ENCODE measurements at regions not wholly inside any gene's neighbourhood (a gene's known extent, or its start where the extent isn't known, plus 50 kb on each side); places are given as distances from the start of the nearest gene placed in this dataset.

DNA sequence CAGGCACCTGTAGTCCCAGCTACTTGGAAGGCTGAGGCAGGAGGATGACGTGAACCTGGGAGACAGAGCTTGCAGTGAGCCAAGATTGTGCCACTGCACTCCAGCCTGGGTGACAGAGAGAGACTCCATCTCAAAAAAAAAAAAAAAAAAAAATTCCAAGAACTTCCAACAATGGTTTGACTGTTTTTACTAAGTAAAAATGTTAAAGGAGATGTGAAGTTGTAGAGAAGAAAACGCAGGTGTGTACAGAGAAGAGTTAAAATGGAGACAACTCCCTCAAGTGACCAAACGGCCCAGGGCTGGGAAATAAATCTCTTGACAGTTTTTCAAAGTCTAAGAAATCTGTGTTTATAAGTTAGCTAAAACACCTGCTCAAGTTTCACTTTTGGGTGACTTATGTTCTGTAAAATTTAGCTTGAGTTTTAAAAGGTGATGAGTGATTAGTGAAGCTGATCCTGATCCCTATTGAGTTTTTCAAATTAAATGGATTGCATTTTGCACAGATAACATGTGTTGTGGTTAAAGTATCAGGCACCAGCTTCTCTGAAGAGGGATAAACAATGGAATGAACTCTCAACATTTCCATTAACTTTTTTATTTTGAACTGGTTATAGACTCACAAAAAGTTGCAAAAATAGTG lies 255.2 kb upstream of the CD180 start:
- Histone ChIP-seq H3K27me3 (ENCODE audit: control insufficient read depth in 5 of 5, insufficient read depth in 4 of 5, low read length in 5 of 5) (no peaks in the 10 kb centered on the region), H3K27ac (ENCODE audit: low read depth, low read length) (no peak overlapping the region), H3K9ac (ENCODE audit: low read length in 5 of 5) (no peak overlapping the region), H3K36me3 (ENCODE audit: control insufficient read depth in 5 of 5, insufficient read depth in 5 of 5, low read length in 5 of 5) (no peaks in the 10 kb centered on the region), H3K4me3 (ENCODE audit: low read depth in 1 of 5, low read length in 5 of 5) (no peak overlapping the region), H3K9me3 (ENCODE audit: control insufficient read depth in 5 of 5, low read length in 5 of 5) (peaks cover 0 to 4% (median 0%) of the 10 kb centered on the region in 5 donors), H3K4me1 (ENCODE audit: control insufficient read depth in 5 of 5, insufficient read depth in 5 of 5, low read length in 5 of 5) (no peaks in the 10 kb centered on the region)

GRCh38 chr5:67447732-67448131 lies 251.1 kb upstream of the CD180 start:
- H3K4me1 ChIP-seq (ENCODE audit: control insufficient read depth in 5 of 5, insufficient read depth in 5 of 5, low read length in 5 of 5) = no peaks in the 10 kb centered on the region
- no peak overlapping the region for H3K9ac ChIP-seq (ENCODE audit: low read length in 5 of 5)
- H3K27ac ChIP-seq (ENCODE audit: low read depth, low read length) = no peak overlapping the region
- H3K36me3 ChIP-seq (ENCODE audit: control insufficient read depth in 5 of 5, insufficient read depth in 5 of 5, low read length in 5 of 5) = no peaks in the 10 kb centered on the region
- no peak overlapping the region for H3K4me3 ChIP-seq (ENCODE audit: low read depth in 1 of 5, low read length in 5 of 5)
- H3K27me3 ChIP-seq (ENCODE audit: control insufficient read depth in 5 of 5, insufficient read depth in 4 of 5, low read length in 5 of 5) = no peaks in the 10 kb centered on the region
- H3K9me3 ChIP-seq (ENCODE audit: control insufficient read depth in 5 of 5, low read length in 5 of 5) = peaks cover 0 to 6% (median 0%) of the 10 kb centered on the region in 5 donors

GRCh38 chr5:67437905-67438845 lies 241.6 kb upstream of the CD180 start:
- no peak overlapping the region for H3K9ac ChIP-seq (ENCODE audit: low read length in 5 of 5)
- no peak overlapping the region for H3K4me3 ChIP-seq (ENCODE audit: low read depth in 1 of 5, low read length in 5 of 5)
- H3K9me3 ChIP-seq (ENCODE audit: control insufficient read depth in 5 of 5, low read length in 5 of 5) = peaks cover 0 to 2% (median 0%) of the 10 kb centered on the region in 5 donors
- H3K4me1 ChIP-seq (ENCODE audit: control insufficient read depth in 5 of 5, insufficient read depth in 5 of 5, low read length in 5 of 5) = peaks cover 0 to 23% (median 10%) of the 10 kb centered on the region in 5 donors
- H3K27me3 ChIP-seq (ENCODE audit: control insufficient read depth in 5 of 5, insufficient read depth in 4 of 5, low read length in 5 of 5) = no peaks in the 10 kb centered on the region
- H3K27ac ChIP-seq (ENCODE audit: low read depth, low read length) = no peak overlapping the region
- H3K36me3 ChIP-seq (ENCODE audit: control insufficient read depth in 5 of 5, insufficient read depth in 5 of 5, low read length in 5 of 5) = no peaks in the 10 kb centered on the region

GRCh38 chr5:67435032-67435431 lies 238.4 kb upstream of the CD180 start:
- Histone ChIP-seq H3K27me3 (ENCODE audit: control insufficient read depth in 5 of 5, insufficient read depth in 4 of 5, low read length in 5 of 5) (no peaks in the 10 kb centered on the region), H3K36me3 (ENCODE audit: control insufficient read depth in 5 of 5, insufficient read depth in 5 of 5, low read length in 5 of 5) (no peaks in the 10 kb centered on the region), H3K4me3 (ENCODE audit: low read depth in 1 of 5, low read length in 5 of 5) (no peak overlapping the region), H3K9ac (ENCODE audit: low read length in 5 of 5) (no peak overlapping the region), H3K9me3 (ENCODE audit: control insufficient read depth in 5 of 5, low read length in 5 of 5) (peaks cover 0 to 2% (median 0%) of the 10 kb centered on the region in 5 donors), H3K27ac (ENCODE audit: low read depth, low read length) (no peak overlapping the region), H3K4me1 (ENCODE audit: control insufficient read depth in 5 of 5, insufficient read depth in 5 of 5, low read length in 5 of 5) (peaks cover 0 to 23% (median 10%) of the 10 kb centered on the region in 5 donors)

- Histone ChIP-seq H3K36me3 (ENCODE audit: control insufficient read depth in 5 of 5, insufficient read depth in 5 of 5, low read length in 5 of 5) (no peaks in the 10 kb centered on the region), H3K27ac (ENCODE audit: low read depth, low read length) (no peak overlapping the region), H3K4me3 (ENCODE audit: low read depth in 1 of 5, low read length in 5 of 5) (no peak overlapping the region), H3K9me3 (ENCODE audit: control insufficient read depth in 5 of 5, low read length in 5 of 5) (peaks cover 0 to 2% (median 0%) of the 10 kb centered on the region in 5 donors), H3K4me1 (ENCODE audit: control insufficient read depth in 5 of 5, insufficient read depth in 5 of 5, low read length in 5 of 5) (peaks cover 0 to 23% (median 10%) of the 10 kb centered on the region in 5 donors), H3K9ac (ENCODE audit: low read length in 5 of 5) (no peak overlapping the region), H3K27me3 (ENCODE audit: control insufficient read depth in 5 of 5, insufficient read depth in 4 of 5, low read length in 5 of 5) (no peaks in the 10 kb centered on the region)
These were observed 237.9 kb upstream of the CD180 start for GRCh38 chr5:67434466-67434865.

DNA sequence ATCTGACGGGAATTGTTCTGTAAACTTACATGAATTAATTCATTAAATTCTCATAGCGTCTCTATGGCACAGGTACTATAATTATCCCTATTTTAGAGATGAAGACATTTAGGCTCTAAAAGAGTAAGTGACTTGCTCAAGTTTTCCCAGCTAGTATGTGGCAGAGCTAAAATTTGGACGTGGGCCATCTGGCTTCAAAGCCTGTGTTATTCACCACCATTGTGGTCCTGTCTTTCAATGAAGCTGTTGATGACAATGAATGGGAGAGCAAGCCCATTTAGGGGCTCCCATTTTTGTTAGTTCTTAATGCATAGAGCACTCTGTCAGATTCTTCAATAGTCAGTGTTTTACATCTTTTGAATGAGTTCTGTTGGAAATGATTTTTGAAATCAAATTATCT lies 236.0 kb upstream of the CD180 start:
- H3K9ac ChIP-seq (ENCODE audit: low read length in 5 of 5) = no peak overlapping the region
- H3K4me1 ChIP-seq (ENCODE audit: control insufficient read depth in 5 of 5, insufficient read depth in 5 of 5, low read length in 5 of 5) = peaks cover 0 to 15% (median 6%) of the 10 kb centered on the region in 5 donors
- H3K36me3 ChIP-seq (ENCODE audit: control insufficient read depth in 5 of 5, insufficient read depth in 5 of 5, low read length in 5 of 5) = no peaks in the 10 kb centered on the region
- no peak overlapping the region for H3K27ac ChIP-seq (ENCODE audit: low read depth, low read length)
- no peak overlapping the region for H3K4me3 ChIP-seq (ENCODE audit: low read depth in 1 of 5, low read length in 5 of 5)
- peaks cover 0 to 6% (median 0%) of the 10 kb centered on the region in 5 donors for H3K9me3 ChIP-seq (ENCODE audit: control insufficient read depth in 5 of 5, low read length in 5 of 5)
- H3K27me3 ChIP-seq (ENCODE audit: control insufficient read depth in 5 of 5, insufficient read depth in 4 of 5, low read length in 5 of 5) = no peaks in the 10 kb centered on the region

GRCh38 chr5:67431191-67431590 lies 234.6 kb upstream of the CD180 start:
- Histone ChIP-seq H3K36me3 (ENCODE audit: control insufficient read depth in 5 of 5, insufficient read depth in 5 of 5, low read length in 5 of 5) (no peaks in the 10 kb centered on the region), H3K4me3 (ENCODE audit: low read depth in 1 of 5, low read length in 5 of 5) (no peak overlapping the region), H3K9ac (ENCODE audit: low read length in 5 of 5) (no peak overlapping the region), H3K9me3 (ENCODE audit: control insufficient read depth in 5 of 5, low read length in 5 of 5) (peaks cover 0 to 5% (median 0%) of the 10 kb centered on the region in 5 donors), H3K27me3 (ENCODE audit: control insufficient read depth in 5 of 5, insufficient read depth in 4 of 5, low read length in 5 of 5) (no peaks in the 10 kb centered on the region), H3K4me1 (ENCODE audit: control insufficient read depth in 5 of 5, insufficient read depth in 5 of 5, low read length in 5 of 5) (peaks cover 0 to 12% (median 6%) of the 10 kb centered on the region in 5 donors), H3K27ac (ENCODE audit: low read depth, low read length) (no peak overlapping the region)

DNA sequence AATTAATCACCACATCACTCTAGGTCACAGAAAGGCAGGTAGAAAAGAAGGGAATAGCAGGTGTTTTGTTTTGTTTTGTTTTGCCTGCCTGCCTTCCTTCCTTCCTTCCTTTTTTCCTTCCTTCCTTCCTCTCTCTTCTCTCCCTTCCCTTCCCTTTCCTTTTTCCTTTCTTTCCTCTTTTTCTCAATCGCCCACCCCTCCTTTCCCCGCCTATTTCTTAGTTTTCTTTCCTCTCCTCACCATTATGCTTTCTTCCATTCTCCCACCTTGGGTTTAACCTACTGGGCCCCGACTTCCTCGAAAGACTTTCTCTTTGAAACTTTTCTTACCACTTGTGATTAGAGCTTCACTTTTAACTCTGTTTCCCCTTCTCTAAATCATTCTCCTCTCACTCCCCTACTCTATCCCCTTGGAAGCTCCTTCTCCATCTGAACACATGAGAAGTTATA lies 231.3 kb upstream of the CD180 start:
- peaks cover 0 to 4% (median 0%) of the 10 kb centered on the region in 5 donors for H3K9me3 ChIP-seq (ENCODE audit: control insufficient read depth in 5 of 5, low read length in 5 of 5)
- H3K27me3 ChIP-seq (ENCODE audit: control insufficient read depth in 5 of 5, insufficient read depth in 4 of 5, low read length in 5 of 5) = no peaks in the 10 kb centered on the region
- H3K36me3 ChIP-seq (ENCODE audit: control insufficient read depth in 5 of 5, insufficient read depth in 5 of 5, low read length in 5 of 5) = no peaks in the 10 kb centered on the region
- no peak overlapping the region for H3K27ac ChIP-seq (ENCODE audit: low read depth, low read length)
- H3K4me1 ChIP-seq (ENCODE audit: control insufficient read depth in 5 of 5, insufficient read depth in 5 of 5, low read length in 5 of 5) = no peaks in the 10 kb centered on the region
- H3K4me3 ChIP-seq (ENCODE audit: low read depth in 1 of 5, low read length in 5 of 5) = no peak overlapping the region
- H3K9ac ChIP-seq (ENCODE audit: low read length in 5 of 5) = no peak overlapping the region

DNA sequence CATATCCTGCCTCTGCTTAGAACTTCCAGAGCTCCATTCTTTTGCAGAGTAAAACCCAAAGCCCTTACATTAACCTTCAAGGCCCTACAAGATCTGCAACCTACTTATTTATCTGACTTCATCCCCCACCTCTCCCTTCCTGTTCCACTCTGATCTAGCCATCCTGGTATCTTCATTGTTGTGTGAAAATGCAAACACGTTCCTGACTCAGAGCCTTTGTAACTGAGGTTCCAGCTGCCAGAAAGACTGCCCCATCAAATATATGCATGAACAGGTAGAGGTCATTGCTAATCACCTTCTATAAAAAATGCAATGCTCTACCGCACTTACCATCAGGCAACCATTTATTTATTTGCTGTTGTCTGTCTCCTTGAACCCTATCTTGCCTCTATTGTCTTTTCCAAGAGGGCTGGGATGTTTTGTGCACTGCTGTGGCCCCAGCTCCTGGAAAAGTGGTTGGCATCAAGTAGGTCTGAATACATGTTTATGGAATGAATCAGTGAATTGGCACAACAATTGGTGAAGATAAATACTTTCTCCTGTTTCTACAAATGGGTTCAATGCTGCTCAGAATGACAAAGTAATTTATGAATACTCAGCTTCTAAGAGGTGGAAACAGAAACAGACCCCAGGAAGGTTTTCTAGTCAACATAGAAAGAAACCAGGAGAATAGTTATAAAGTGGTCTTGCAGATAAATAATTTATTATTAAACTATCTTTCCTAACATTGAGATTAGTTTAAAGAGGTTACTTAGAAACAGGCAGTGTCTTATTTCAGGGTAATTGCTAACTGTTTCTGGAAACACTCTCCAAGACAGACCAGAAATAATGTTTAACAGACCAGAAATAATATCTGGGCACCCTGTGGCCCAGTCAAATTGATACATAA lies 230.6 kb upstream of the CD180 start:
- H3K27me3 ChIP-seq (ENCODE audit: control insufficient read depth in 5 of 5, insufficient read depth in 4 of 5, low read length in 5 of 5) = no peaks in the 10 kb centered on the region
- no peak overlapping the region for H3K27ac ChIP-seq (ENCODE audit: low read depth, low read length)
- H3K36me3 ChIP-seq (ENCODE audit: control insufficient read depth in 5 of 5, insufficient read depth in 5 of 5, low read length in 5 of 5) = no peaks in the 10 kb centered on the region
- no peak overlapping the region for H3K9ac ChIP-seq (ENCODE audit: low read length in 5 of 5)
- H3K4me1 ChIP-seq (ENCODE audit: control insufficient read depth in 5 of 5, insufficient read depth in 5 of 5, low read length in 5 of 5) = no peaks in the 10 kb centered on the region
- H3K9me3 ChIP-seq (ENCODE audit: control insufficient read depth in 5 of 5, low read length in 5 of 5) = peaks cover 0 to 4% (median 0%) of the 10 kb centered on the region in 5 donors
- H3K4me3 ChIP-seq (ENCODE audit: low read depth in 1 of 5, low read length in 5 of 5) = no peak overlapping the region

Data from subcutaneous abdominal adipose tissue (tissue), 5 donors.